Mucosa of gallbladder (tissue), 1 donor: ENCODE measurements at regions not wholly inside any gene's neighbourhood (a gene's known extent, or its start where the extent isn't known, plus 50 kb on each side); places are given as distances from the start of the nearest gene placed in this dataset.

Source experiments
- DNase-seq: peaks from one replicate; pipeline ENCODE4 v3.0.0-alpha.2; 2020; ENCODE audit warnings: low spot score
- donor health status: DM: no; HTN: no; CAD: no.

DNA sequence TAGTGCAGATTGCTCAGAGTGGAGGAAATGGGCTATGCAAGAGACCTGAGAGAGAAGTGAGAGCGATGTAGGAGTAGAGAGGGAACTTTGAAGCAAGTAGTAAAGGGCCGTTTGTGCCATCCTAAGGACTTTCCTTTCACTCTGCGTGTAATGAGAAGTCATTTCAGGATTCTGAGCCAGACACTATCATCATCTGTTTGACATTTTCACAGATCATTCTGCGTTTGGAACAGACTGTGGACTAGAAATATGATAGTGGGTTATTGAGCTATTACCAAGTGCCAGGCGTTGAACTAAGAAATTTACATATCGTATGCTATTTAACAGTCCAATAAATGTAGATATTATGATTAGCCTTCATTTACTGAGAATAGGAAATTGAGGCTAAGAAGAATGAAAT is 150.0 kb upstream of the ROBO2 start:
- no peak for DNase-seq

DNA sequence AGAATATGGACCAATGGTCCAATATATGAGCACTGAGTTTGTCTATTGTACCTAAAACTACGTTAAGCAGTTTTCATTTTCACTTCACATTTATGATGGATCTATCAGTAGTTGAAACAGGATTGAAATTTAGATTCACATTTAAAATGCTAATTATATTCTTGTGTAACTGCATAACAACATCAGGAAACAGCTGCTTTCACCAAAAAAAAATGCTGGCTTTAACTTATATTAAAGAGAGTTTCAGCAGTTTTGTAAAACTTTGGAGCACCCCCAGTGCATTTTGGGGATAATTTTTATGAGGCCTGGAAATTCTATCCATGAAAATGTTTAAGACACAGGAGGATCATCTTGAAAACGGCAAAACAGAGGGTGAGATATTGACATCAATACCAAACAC is 142.8 kb upstream of the ROBO2 start:
- no peak for DNase-seq

DNA sequence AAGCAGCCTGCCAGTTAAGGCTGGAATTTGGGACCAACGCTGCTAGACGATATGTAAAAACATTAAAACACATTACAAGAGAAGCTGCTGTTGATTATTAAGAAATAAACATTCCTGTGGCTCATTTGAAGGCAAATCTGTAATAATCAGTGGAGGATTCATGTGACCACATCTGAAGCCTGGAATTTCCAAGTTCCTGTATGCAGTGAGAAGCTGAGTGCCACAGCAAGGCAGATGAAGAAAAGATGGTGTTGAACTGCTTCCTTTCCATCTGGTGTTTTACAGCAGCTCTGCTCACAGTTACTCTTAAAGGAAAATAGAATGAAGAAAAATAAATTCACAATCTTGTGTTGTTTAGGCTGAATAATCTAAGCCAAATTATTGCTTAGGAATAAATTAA is 139.3 kb upstream of the ROBO2 start:
- DNase-seq = no peak

- DNase-seq = no peak
Measured at GRCh38 chr3:76908156-76908555, 131.7 kb upstream of the ROBO2 start.

DNA sequence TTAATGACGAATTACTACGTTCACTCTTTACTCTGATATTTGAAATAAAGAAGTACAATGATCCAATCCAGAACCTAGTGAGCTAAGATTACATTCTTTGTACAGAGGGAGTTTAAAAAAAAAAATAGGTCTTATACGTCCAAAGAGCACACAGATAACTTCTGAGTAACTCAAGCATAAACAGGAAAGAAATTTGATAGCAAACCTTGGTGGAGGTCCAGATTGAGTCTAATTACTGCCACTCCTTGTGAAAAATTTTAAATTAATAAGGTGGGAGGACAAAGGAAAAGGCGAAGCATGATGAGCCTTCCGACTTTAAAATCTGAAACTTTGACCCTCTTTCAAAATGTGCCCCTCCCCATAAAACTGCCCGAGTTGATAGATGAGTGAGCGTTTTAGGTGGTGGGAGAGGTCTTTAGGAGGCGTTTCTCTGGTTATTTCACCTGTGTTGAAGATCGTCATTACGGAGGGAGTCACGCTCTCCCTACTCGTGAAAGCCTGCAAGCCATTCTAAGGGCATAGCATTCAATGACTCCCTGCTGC is 127.0 kb upstream of the ROBO2 start:
- DNase-seq = no peak

GRCh38 chr3:76917436-76917835 is 122.5 kb upstream of the ROBO2 start:
- no peak for DNase-seq

DNA sequence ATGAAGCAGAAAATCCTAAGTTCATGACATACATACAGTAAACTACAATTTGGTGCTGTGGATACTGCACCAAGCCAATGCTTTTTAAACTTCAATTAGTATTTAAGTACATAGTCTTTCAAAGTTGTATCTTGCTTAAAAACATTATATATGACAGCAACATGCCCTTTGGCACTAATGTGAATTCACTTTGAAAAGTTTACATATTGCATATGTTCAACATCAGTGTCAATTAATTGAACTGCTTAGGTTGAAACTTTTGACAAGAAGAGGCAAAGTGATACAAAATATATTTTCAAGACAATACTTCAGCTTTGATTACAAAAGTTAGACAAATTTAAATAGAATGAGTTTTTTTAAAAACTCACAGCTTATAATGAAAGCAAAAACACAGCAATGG is 119.4 kb upstream of the ROBO2 start:
- DNase-seq = no peak

- no peak for DNase-seq
Measured at GRCh38 chr3:76923485-76923884, 116.4 kb upstream of the ROBO2 start.

GRCh38 chr3:76930712-76931111 is 109.2 kb upstream of the ROBO2 start:
- no peak for DNase-seq

DNA sequence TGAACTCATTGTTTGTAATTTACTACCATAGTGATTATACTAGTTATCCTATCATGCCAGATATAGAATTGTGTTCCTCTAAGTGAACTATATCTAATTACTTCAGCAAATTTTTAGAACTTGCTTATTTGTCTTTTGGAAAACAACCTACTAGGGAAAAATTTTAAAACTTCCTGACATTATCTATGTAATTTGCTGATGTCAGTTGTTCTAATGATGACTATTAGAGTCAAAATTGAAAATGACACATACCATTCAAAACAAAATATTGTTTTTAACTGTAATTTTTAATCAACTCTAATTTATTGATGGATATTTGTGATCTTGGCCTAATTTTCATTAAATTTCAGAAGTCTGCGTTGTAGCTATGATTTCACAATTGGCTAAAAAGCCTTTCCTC is 106.7 kb upstream of the ROBO2 start:
- no peak for DNase-seq

GRCh38 chr3:76938962-76939361 is 100.9 kb upstream of the ROBO2 start:
- DNase-seq = no peak

- no peak for DNase-seq
Measured at GRCh38 chr3:76940181-76940770, 99.6 kb upstream of the ROBO2 start.

GRCh38 chr3:76941376-76941775 is 98.5 kb upstream of the ROBO2 start:
- DNase-seq = no peak

DNA sequence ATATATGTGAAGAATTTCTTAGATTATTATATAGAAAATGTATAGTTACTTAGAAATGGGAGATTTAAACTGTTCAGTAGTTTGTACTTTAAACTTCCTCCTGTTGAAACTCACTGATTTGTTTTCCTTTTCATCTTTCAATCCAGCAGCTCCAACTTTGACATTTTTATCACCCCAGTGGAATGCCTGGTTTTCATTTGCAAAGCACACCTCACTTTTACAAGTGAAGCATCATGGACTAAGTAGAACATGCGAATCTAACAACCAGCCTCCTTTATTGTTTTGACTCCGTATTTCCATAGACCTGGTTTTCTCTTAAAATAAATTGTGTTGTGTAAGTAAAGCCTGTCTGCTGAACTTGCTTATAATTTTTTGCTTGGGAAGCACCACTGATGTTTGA is 97.8 kb upstream of the ROBO2 start:
- no peak for DNase-seq

GRCh38 chr3:76943058-76943457 is 96.8 kb upstream of the ROBO2 start:
- no peak for DNase-seq

DNA sequence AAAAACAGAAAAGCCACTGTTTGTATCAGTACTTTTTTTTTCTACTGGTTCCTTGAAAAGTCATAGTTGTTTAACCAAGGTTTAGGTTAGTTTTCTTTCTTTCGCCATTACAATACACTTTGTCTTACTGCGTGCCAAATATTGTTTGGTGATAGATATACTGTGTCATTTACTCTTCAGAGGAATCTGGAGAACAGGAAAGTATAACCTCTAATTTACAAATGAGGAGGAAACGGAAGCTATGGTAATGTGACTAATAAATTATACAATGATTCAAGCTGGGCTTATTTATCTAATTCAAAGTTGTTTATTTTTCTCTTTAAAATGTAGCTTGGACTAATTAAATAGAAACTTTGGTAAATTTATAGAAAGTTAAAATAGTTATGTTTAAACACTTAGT is 96.2 kb upstream of the ROBO2 start:
- no peak for DNase-seq

DNA sequence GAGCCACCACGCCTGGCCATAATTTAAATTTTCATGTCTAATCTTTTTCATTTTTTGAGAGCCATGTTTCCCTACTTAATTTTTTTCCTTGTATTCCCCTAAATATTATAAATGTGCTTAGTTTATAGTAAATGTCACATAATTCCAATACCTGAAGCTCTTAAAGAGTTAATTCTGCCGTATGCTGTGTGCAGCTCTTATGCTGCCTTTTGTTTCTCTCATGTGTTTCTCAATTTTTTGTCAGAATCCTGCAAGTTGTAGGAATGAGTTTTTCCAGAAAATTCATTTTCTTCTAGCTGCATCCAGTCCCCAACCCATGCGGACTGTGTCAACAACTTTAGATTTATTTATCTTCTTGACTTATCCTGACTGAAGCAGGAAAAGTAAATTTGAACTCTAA is 90.9 kb upstream of the ROBO2 start:
- no peak for DNase-seq

DNA sequence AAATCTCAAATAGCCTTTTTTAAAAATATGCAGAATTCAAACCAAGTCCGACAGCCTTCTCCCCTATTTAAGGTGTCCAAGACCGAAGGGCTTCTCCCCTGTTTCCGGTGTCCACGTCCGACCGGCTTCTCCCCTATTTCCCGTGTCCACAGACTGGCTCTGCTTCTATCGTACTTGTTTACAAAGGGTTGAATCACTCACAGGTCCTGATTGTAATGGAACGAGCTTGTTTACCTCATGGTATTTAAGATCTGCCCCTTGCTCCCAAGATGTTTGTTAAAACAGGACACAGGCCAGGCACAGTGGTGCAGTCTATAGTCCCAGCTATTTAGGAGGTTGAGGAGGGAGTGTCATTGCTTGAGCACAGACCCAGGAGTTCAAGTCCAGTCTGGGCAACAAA is 90.4 kb upstream of the ROBO2 start:
- DNase-seq = no peak

GRCh38 chr3:76950590-76950989 is 89.3 kb upstream of the ROBO2 start:
- DNase-seq = no peak

DNA sequence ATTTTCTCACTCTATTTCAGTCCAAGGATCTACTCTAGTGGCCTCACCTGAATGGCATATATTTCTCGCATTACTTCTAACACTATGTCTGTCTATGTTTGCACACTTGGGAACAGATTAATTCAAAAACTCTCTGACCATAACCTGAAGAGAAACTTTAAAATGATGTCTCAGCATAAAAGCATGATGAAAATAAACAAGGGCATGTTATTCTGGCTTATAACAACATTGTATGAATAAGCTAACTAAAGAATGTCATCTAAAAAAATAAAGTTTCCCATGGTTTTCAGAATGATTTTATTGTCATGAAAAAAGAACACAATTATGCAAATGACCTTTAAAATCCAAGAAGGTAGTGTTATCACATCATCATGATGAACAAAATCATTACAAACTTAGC is 85.5 kb upstream of the ROBO2 start:
- DNase-seq = no peak

GRCh38 chr3:76958274-76958673 is 81.6 kb upstream of the ROBO2 start:
- DNase-seq = no peak

DNA sequence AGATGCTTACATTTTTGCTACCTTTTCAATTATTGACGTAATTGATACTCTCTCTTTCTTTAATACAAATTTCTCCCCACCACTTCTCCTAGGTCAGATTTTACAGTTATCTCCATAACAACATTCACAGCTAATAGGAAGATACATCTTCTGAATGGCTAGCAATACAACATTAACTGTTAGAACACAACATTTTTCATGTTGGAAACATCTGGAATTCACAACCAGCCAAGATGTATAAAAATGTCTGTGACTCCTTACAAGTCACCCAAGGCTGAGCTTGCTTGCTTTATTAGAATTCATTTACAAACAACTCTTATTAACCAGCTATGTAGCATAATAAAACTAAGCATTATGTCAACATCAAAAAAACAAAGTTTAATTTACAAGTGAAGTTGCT is 81.0 kb upstream of the ROBO2 start:
- no peak for DNase-seq

DNA sequence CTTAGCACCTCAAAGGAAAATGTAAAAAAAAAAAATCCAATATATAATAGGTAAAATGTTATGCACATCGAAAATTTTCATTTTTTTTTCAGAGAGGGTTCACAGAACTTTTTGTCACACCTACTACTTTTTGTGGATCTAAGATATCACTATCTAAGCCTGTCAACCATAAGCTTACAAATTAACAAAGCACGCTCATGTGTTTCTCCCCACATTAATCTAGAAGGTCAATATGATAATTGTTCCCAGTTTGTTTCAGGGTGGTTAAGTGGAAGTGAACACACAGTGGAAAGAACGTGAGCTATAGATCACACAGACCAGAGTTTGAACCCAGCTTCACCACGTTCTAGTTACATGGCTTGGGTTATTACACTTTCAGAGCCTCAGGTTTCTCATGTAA is 78.6 kb upstream of the ROBO2 start:
- DNase-seq = no peak

DNA sequence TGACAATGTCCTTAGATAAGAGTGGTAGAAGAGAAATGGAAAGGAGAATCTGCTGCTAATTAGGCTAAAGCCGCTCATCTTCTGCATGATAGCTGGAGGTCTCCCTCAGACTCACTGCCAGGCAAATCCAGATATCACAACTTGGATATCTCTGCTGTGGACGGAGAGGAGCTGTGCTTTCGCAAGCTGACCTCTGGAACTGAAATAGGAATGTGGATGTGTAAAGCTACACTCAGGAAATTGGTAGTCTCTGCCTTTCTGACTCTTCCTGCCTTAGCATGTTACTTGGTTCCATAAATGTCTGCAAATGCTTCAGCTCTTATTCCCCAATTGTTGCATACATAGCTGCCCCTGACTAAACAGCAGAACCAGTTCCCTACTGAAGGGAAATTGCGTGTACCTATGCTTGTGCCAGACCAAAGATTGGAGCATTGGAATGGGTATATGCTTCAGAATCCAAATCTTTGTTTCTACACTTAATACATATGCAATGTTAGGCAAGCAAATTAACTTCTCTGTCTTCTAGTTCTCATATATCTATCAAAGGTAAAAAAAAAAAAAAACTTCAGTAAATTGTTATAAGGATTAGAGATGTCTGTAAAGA is 74.7 kb upstream of the ROBO2 start:
- DNase-seq = no peak
